ENCODE measurements at regions not wholly inside any gene's neighbourhood (a gene's known extent, or its start where the extent isn't known, plus 50 kb on each side); places are given as distances from the start of the nearest gene placed in this dataset.

DNA sequence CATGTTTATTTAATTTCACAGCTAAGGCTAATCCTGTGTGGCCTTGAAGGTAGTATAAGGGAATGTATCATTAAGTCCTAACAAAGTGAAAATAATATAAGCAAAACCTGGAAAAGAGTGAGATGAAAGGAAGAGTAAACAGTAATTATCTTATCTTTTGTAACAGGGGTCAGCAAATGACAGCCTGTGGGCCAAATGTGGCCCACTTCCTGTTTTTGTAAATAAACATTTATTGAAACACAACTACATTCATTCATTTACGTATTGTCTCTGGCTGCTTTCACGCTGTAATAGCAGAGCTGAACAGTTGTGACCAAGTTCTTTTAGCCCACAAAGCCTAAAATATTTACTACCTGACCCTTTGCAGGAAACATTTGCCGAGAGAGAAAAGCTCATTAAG is 78.4 kb upstream of the HTR4 start:
- no peaks in the 10 kb centered on the region for H3K36me3 Mint-ChIP-seq
- DNase-seq, result no peak
- Histone ChIP-seq H3K4me2 (replicated peaks; ENCODE audit: extremely low read depth, low read length, poor library complexity, severe bottlenecking) (no peak overlapping the region), H3K9ac (ENCODE audit: insufficient read depth, low read length, poor library complexity, severe bottlenecking) (no peak overlapping the region), H4K20me1 (ENCODE audit: insufficient read depth, low read length) (no peaks in the 10 kb centered on the region), H2AFZ (ENCODE audit: insufficient read depth, low read depth, low read length, poor library complexity, severe bottlenecking) (no peak overlapping the region), H3K9me3 (replicated peaks in 1 of 2; ENCODE audit: control insufficient read depth in 1 of 2, insufficient read depth in 1 of 2, low read length in 2 of 2) (no peaks in the 10 kb centered on the region), H3K4me3 (replicated peaks in 1 of 3; ENCODE audit: low read depth in 2 of 3, low read length in 3 of 3) (no peak overlapping the region), H3K36me3 (replicated peaks in 1 of 2; ENCODE audit: control insufficient read depth in 1 of 2, insufficient read depth in 2 of 2, low read length in 2 of 2) (no peaks in the 10 kb centered on the region), H3K27me3 (ENCODE audit: control insufficient read depth in 2 of 2, insufficient read depth in 2 of 2, low read length in 2 of 2) (no peaks in the 10 kb centered on the region), H3K79me2 (ENCODE audit: insufficient read depth, low read length) (no peaks in the 10 kb centered on the region), H3K27ac (ENCODE audit: low read depth in 1 of 2, low read length in 2 of 2) (no peak overlapping the region), H3K4me1 (ENCODE audit: control insufficient read depth in 1 of 2, insufficient read depth in 2 of 2, low read length in 2 of 2) (peaks cover 7 to 10% of the 10 kb centered on the region in 2 donors)
- no peaks in the 10 kb centered on the region for H3K9me3 Mint-ChIP-seq
- intact Hi-C loops (cut with micrococcal nuclease), result loop anchor here (5.0 to 10.0 kb wide), 4 partner anchors 222 to 555 kb away; no protein-coding TSS in a partner anchor
- H3K27me3 Mint-ChIP-seq (ENCODE audit: low read depth in 3 of 3), result peaks cover 0 to 2% (median 1%) of the 10 kb centered on the region in 3 donors
- no peak overlapping the region for H3K27ac Mint-ChIP-seq
- WGBS (ENCODE audit: insufficient coverage), result no CpG with 5 or more reads among the region's 3 CpGs
- TF ChIP-seq, protein P1, sequence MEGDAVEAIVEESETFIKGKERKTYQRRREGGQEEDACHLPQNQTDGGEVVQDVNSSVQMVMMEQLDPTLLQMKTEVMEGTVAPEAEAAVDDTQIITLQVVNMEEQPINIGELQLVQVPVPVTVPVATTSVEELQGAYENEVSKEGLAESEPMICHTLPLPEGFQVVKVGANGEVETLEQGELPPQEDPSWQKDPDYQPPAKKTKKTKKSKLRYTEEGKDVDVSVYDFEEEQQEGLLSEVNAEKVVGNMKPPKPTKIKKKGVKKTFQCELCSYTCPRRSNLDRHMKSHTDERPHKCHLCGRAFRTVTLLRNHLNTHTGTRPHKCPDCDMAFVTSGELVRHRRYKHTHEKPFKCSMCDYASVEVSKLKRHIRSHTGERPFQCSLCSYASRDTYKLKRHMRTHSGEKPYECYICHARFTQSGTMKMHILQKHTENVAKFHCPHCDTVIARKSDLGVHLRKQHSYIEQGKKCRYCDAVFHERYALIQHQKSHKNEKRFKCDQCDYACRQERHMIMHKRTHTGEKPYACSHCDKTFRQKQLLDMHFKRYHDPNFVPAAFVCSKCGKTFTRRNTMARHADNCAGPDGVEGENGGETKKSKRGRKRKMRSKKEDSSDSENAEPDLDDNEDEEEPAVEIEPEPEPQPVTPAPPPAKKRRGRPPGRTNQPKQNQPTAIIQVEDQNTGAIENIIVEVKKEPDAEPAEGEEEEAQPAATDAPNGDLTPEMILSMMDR (IDR thresholded peaks at IDR 0.05), result no peak
- H3K4me1 Mint-ChIP-seq, result peaks cover 19% of the 10 kb centered on the region
- no peak overlapping the region for H3K4me3 Mint-ChIP-seq

DNA sequence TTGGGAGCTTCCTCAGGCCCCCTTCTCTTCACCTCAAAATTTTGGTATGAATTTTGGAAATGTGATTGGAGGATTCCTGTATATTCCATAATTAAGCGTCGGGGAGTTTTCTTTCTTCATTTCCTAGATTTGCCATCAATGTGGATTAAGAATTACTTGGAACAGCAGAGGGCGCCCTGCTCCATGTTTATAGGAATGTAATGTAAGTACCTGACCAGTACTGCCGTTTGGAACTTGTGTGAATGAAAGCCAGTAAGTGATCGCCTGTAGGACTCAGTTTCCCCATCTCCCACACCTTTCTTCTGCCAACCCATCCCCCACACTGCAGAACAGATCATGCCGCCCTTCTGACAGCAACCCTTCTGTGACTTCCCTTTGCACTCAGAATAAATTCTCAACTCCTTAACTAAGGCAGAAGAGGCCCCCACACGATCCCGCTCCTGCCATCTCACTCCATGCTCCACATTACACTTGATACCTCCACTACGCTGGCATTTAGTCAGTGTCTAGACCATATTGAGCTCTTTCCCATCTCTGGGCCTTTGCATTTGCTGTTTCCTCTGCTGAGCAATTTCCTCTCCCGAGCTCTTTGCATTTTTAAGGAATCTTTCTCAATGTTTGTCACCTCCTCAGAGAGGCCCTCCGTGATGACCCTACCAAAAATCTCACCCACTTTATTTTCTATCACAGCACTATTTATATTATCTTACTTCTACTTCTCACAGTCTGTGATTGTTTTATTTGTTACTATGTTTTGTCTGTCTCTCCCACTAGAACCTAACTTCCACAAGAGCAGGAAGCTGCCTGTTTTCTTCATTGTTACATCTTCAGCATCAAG is 79.5 kb upstream of the HTR4 start:
- intact Hi-C loops (cut with micrococcal nuclease), result loop anchor here (1.0 to 10.0 kb wide), 5 partner anchors 221 to 557 kb away; no protein-coding TSS in a partner anchor
- TF ChIP-seq, protein P1 (IDR thresholded peaks at IDR 0.05), result peak; percentile 81
- peak overlapping the region in 1 of 7 donors; percentile 59 for H3K27ac Mint-ChIP-seq

More for the DNA sequence above, 79.5 kb upstream of the HTR4 start:
- Histone ChIP-seq H3K79me2 (ENCODE audit: insufficient read depth, low read length) (no peaks in the 10 kb centered on the region), H3K27me3 (ENCODE audit: control insufficient read depth in 2 of 2, insufficient read depth in 2 of 2, low read length in 2 of 2) (no peaks in the 10 kb centered on the region), H3K9ac (ENCODE audit: insufficient read depth, low read length, poor library complexity, severe bottlenecking) (no peak overlapping the region), H3K27ac (ENCODE audit: low read depth in 1 of 2, low read length in 2 of 2) (no peak overlapping the region), H3K4me1 (ENCODE audit: control insufficient read depth in 1 of 2, insufficient read depth in 2 of 2, low read length in 2 of 2) (peaks cover 7 to 11% of the 10 kb centered on the region in 2 donors), H3K4me2 (replicated peaks; ENCODE audit: extremely low read depth, low read length, poor library complexity, severe bottlenecking) (peak overlapping the region; percentile 57), H2AFZ (ENCODE audit: insufficient read depth, low read depth, low read length, poor library complexity, severe bottlenecking) (peak overlapping the region; percentile 6), H3K4me3 (replicated peaks in 1 of 3; ENCODE audit: low read depth in 2 of 3, low read length in 3 of 3) (peak overlapping the region in 1 of 3 experiments; percentile 34), H3K9me3 (replicated peaks in 1 of 2; ENCODE audit: control insufficient read depth in 1 of 2, insufficient read depth in 1 of 2, low read length in 2 of 2) (no peaks in the 10 kb centered on the region), H3K36me3 (replicated peaks in 1 of 2; ENCODE audit: control insufficient read depth in 1 of 2, insufficient read depth in 2 of 2, low read length in 2 of 2) (no peaks in the 10 kb centered on the region), H4K20me1 (ENCODE audit: insufficient read depth, low read length) (no peaks in the 10 kb centered on the region)
- Mint-ChIP-seq H3K36me3 (peaks cover 0 to 1% of the 10 kb centered on the region in 2 donors), H3K27me3 (ENCODE audit: low read depth in 3 of 3) (peaks cover 1 to 3% (median 3%) of the 10 kb centered on the region in 3 donors), H3K4me1 (peaks cover 19% of the 10 kb centered on the region), H3K9me3 (no peaks in the 10 kb centered on the region), H3K4me3 (peak overlapping the region; percentile 28 to 64)
- DNase-seq, result peak; percentile 55 to 70 (median 70)
- WGBS (ENCODE audit: insufficient coverage), result 40% methylated on average over 6 of the region's 11 CpGs

Data from CD14-positive monocyte (primary cell).